HG02571 (cell line): ENCODE measurements at regions not wholly inside any gene's neighbourhood (a gene's known extent, or its start where the extent isn't known, plus 50 kb on each side); places are given as distances from the start of the nearest gene placed in this dataset.
"Not testable (repeated sequence)": the region's sequence is repeated elsewhere in the genome, so short reads cannot be mapped to it uniquely, and the experiment has no call there.

Experiments used
- ATAC-seq: cut with Tn5 transposase; IDR thresholded peaks from one replicate; pipeline ENCODE4 v1.9.1; 2021; ENCODE audit warnings: mild to moderate bottlenecking, moderate library complexity; ENCODE audit not compliant: unreplicated experiment

DNA sequence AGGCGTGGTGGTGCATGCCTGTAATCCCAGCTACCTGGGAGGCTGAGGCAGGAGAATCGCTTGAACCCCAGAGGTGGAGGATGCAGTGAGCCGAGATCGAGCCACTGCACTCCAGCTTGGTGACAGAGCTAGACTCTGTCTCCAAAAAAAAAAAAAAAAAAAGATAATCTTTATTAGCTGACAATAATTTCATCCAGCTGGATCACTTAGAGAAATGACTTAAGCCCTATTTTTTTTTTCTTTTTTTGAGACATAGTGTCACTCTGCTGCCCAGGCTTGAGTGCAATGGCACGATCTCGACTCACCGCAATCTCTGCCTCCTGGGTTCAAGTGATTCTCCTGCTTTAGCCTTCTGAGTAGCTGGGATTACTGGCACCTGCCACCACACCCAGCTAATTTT, 51.6 kb upstream of the MAP4K4 start:
- ATAC-seq = not testable (repeated sequence)

DNA sequence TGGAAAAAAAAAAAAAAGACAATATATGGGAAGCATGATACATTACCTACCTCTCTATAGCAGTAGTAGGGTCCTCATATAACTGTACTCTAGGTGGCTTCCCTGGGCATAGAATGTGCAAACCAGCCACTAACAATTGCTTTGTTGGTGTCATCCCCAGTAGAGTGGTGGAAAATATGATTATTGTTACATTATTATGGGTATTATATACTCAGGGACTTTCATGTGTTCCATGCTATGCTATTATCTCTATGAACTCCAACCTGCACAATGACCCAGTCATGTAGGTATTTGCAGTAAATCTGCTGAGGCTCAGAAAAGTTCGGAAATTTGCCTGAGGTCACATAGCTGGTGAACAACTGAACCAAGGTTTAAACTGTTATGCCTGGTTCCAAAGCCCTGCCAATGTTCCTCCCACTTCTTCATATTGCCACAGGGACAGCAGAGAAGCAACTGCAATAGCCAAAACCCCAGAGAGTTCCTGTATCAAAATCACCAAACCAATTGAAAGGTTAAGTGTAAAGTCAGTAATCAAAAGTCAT, 52.6 kb upstream of the MAP4K4 start:
- ATAC-seq = no peak

DNA sequence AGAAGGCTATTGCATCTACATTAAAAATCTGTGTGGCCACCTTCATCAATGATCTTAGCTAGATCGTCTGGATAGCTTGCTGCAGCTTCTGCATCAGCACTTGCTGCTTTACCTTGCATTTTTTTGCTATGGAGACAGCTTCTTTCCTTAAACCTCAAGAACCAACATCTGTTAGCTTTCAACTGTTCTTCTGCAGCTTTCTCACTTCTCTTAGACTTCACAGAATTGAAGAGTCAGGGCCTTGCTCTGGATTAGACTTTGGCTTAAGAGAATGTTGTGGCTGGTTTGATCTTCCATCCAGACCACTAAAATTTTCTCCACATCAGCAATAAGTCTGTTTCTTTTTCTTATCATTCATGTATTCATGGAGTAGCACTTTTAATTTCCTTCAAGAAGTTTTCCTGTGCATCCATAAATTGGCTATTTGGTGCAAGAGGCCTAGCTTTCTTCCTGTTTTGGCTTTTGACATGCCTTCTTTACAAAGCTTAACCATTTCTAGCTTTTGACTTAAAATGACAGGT, 54.4 kb upstream of the MAP4K4 start:
- no peak for ATAC-seq

DNA sequence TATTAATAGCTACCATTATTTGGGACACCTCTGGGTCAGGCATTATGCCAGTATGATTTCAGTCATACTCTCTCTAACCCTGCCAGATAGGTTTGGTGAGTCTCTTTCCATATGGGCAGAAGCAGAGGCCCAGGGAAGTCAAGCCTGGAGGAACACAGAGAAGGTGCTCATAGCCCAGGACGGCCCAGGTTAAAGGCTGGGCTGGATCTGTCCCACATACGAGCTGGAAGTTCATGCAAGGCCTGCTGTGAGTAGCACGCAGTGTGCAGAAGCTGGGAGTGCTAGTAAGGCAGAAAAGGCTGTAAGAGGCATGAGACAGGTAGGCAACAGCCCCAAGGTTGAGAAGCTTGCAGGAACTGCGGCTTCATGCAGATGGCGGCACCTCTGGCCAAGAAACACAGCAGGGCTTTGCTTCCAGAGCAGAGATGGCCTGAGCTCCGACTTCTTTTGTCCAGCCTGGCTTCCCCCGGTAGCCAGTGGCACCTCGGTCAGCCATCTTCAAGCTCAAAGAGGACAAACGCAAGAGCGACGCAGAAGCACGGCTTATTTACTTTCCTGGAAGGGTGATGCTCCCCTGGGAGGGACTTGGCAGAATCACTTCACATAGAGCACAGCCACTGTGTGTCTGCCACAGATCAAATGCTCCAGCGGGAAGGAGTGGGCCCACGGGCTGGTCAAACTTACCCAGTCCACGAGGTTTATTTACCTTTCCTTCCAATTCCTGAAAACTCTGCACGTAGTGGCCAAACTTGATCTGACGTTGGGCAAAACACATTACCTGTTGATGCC, 58.5 kb upstream of the MAP4K4 start:
- no peak for ATAC-seq

DNA sequence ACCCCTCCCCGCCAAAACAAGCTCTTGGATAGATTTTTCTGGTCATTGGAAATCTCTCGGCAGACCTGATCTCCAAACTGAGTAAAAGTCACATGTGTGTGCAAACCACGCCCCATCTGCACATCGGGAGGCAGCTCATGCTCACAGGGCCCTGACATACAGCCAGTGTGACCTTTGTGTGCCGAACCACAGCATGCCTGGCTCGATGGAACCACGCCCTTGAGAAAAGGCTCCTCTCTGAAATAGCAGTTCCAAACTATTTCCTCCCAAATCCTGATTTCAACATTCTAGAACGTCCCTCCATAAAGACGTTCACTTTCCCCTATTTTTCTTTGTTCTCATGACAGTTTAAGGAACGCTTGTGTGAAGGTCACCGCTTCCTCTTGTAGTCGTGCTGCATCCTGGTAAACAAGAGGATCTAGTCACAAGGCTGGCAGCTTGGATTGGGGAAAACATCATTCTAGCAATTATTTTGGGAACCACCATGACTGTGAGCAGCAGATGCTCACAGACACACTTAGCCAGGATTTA, 59.3 kb upstream of the MAP4K4 start:
- ATAC-seq = no peak

DNA sequence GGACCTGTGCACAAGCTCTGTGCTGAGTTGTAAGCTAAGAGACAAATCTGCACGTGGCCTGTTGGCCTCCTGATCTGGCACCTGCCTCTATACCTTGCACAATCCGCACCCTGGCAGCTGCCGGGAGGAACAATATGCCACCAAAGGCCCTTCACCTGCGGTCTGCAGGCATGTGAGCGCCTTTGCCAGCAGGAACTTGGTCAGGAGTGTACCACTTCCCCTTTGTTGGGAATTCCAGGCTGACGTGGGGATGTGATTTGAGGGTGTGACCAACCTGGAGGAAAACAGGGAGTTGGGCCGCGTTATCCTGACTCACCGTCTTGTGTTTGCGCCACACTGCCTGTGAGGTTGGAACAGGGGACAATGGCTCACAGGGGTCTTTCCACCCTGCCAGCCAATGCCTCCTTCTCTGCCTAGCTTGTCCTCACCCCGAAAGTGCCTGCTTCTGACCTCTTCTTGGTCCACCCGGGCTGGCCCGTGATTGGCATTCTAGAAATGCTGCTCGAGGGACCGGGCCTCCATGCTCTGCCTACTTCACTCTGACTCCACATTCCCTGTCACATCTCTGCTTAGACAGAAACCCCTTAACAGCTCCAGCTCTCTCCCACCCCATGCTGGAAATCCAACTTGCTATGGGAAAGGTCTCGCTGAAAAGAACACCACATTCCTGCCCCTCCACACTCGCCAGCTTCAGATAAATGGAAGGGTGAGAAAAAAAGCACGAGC, 67.1 kb upstream of the MAP4K4 start:
- no peak for ATAC-seq

DNA sequence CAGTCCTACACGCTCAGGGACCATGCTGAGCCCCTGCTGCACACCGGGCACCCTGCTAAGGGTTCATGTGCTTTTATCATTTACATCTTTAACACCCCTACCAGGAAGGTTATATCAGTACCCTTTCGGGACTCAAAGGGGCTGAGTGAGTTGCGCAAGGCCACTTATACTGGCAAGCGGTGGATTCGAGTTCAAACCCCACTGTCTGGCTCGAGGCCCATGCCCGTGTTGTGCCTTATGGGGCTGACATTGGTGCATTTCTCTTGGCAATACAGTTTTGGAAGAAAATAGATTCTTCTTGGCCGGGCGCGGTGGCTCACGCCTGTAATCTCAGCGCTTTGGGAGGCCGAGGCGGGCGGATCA, 69.5 kb upstream of the MAP4K4 start:
- no peak for ATAC-seq

DNA sequence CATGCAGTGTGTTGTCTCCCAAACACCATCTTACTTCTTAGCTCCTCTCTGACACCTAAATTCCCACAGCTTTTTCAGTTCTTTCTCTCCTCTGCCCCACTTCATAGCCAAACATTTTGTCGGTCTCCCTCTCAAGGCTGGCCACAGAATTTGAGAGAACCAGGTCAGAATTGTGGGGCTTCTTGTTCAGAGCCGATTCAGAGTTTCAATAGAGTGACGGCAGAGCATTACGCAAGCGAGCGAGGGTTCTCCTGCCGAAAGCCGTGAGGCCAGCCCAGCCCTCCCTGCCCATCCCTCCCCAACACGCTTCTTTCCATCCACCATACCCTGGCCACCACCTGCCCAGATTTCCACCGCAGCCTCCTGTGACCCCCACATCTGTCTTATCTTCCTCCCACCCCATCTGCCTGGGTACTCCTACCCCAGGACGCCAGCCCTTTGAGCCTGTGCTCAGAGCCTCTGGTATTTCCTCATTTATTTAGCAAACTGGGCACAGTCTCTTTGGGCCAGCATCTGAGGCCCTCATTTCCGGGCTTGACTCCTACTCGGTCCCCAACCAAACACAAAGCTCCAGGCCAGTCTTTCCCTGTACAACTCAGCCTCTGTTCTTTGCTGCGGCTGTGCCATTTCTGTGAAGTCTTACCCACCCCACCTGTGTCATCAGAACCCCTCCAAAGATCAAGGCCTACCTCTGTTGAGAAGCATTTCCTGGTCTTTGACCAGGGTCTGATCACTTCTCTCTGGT, 70.0 kb upstream of the MAP4K4 start:
- no peak for ATAC-seq

DNA sequence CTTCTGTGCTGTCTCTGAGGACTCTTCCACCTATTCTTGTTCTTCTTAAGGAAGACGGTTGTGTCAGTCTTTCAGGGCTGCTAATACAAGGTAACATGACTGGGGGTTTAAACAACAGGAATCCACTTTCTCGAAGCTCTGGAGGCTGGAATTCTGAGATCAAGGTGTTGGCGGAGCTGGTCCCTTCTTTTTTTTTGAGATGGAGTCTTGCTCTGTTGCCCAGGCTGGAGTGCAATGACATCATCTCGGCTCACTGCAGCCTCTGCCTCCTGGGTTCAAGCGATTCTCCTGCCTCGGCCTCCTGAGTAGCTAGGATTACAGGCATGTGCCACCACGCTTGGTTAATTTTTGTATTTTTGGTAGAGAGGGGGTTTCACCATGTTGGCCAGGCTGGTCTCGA, 71.7 kb upstream of the MAP4K4 start:
- ATAC-seq = not testable (repeated sequence)

DNA sequence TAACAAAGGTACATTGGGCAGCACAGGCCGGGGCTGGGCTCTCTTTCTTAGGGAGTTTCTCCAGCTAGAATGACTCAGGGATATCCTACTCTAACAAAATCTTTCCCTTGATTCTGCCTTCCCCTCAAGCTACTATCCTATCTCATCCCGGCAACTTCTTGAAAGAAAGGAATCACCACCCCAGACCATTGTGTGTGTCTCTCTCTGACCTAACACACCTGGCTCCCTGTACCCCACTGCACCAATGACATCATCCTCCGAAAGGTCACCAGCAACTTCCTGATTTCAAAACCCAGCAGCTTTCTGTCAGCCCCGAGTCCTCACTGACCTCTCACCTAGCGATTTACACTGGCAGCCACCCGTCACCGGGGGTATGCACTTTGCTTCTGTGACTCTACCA, 72.1 kb upstream of the MAP4K4 start:
- no peak for ATAC-seq

DNA sequence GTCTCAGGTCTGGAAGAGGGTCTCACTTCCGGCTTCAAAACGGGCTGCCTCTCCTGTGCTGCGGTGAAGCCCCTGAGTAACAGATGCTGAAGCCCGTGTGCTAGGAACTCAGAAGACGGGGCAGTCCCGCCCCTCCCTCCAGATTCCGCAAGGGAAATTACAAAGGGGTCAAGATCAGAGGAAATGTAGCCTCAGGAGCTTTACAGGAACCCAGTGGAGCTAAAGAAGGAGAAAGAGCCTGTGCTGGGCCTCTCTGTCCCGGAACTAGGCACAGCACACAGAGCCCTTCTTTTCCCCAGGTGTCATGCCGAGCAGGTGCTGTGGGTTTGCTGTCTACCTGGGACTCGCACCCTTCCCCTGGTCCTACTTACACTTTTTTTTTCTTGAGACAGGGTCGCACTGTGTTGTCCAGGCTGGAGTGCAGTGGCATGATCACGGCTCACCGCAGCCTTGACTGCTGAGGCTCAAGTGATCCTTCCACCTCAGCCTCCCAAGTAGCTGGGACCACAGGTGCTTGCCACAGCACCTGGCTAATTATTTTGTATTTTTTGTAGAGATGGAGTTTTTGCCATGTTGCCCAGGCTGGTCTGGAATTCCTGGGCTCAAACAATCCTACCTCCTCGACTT, 72.7 kb upstream of the MAP4K4 start:
- ATAC-seq = no peak

DNA sequence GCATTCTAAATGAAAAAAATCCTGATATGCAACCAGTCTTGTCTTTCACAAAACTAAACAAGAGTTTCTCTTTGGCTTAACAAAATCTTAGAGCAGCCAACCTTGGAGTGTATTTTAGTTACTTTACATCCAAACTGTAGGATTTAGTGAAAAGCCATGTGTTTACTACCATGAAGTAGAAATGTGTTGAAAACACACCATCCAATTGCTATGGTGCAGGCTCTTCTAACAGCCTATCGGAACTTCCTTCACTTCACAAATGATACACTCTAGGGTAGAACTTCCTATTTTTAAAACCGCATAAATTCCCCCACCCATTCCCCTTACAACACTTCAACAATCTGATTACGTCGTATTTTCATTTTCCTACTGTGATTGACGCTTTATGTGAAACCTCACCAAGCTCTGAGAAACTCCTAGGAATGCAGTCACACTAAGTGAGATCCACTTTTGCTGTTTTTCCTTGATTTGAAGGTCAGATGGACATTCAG, 74.4 kb upstream of the MAP4K4 start:
- ATAC-seq = peak; percentile 61

DNA sequence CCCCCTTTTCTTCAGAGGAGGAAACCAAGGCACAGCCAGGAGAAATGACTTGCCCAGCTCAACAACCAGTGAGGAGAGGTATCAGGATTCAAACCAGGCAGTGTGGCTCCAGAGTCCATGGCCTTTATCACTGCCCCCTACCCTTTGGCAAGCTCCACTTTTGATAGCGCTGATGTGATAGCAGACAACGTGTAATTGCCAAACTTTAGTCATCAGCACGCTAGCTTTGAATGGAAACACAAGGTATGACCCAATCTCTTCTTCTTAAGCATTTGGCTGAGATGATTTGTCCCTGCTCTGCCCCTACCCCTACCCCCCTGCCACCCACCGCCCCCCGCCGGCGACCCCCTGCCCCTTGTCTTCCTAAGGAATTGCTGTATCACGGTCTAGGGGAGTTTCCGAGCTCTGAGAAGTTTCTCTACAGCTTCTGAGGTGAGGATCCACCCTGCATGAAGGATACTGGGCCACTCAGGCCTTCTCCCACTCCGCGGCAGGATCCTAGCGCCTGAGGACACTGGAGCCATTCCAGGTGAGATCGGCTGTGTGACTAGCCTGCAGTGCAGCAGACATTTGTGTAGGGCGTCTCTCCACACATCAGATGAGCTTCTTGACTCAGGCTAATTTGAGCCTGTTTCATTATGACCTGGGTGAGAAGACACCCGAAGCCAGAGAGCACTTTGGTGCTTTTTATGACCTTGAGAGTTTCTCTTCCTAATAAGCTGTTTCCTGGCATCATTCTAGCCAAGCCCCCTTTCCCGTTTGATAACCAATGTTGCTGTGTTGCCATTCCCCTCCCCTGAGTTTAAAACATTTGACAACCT, 75.1 kb upstream of the MAP4K4 start:
- peak; percentile 92 for ATAC-seq

DNA sequence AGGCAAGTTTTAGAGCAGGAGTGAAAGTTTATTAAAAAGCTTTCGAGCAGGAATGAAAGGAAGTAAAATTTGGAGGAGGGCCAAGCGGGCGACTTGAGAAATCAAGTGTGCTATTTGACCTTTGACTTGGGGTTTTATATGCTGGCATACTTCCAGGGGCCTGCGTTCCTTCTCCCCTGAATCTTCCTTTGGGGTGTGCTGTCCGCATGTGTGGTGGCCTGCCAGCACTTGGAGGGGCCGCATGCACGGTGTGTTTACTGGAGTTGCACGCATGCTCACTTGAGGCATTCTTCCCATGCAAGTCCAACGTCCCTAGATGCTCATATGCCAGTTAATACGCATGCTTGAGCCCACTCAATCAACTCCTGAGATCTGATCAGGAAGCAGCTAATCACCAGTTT, 78.3 kb upstream of the MAP4K4 start:
- no peak for ATAC-seq

DNA sequence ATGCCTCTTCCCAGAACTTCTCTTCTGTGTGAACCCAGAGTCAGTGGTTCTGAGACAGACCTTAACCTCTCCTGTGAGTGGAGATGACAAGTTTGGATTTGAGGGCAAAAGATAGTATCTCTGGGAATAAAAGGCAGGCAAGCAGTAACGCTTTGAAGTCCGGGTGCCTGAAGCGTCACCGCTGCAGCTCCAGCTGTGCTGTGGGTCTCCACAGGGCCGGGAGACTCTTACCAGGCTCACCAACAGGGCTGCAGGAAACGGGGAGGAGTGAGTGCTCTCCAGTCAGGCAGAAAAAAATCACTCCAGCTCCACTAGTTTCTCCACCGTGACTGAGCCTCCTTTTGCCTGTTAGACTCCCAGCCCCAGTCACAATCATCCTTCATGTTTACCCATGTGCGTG, 79.7 kb upstream of the MAP4K4 start:
- no peak for ATAC-seq

DNA sequence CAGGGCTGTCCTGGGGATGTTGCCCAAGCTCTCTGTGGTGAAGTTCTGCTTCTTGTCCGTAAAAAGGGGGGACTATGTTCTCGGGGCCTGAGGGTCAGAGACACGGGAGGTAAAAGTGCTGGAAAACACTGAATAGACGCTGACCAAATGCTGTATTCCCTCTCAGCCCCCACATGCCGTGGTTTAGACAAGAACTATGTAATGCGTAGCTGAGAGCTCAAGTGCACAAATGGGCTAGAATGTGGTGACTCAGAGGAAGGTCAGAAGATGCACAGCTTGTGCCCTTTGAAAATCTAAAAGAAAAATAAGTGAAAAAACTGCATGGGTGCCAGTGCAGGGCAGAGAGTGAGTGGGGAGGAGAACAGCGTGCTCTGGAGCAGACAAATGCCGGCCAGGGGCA, 80.3 kb upstream of the MAP4K4 start:
- no peak for ATAC-seq

DNA sequence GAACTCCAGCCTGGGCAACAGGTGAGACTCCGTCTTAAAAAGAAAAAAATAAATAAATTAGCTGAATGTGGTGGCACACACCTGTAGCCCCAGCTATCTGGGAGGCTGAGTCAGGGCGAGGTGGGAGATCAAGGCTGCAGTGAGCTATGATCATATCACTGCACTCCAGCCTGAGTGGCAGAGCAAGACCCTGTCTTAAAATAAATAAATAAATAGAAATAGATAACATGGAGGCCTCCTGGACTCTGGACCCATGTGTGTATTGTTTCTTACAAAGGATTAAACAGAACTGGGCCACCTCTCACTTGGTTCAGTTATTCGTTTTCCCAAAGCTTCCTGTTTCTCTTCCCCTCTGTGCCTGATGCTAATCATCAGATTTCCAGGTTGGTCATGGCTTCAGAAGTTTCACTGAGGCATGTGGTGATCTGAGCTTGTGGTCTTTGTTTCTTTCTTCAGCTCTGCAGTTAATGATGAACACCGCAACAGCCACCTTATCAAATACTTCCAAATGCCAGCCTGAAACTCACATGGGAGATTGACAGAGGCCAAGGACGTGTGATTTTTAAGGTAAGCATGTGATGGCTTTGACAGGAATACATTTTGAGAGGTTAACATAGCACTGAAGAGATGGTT, 83.3 kb upstream of the MAP4K4 start:
- no peak for ATAC-seq

DNA sequence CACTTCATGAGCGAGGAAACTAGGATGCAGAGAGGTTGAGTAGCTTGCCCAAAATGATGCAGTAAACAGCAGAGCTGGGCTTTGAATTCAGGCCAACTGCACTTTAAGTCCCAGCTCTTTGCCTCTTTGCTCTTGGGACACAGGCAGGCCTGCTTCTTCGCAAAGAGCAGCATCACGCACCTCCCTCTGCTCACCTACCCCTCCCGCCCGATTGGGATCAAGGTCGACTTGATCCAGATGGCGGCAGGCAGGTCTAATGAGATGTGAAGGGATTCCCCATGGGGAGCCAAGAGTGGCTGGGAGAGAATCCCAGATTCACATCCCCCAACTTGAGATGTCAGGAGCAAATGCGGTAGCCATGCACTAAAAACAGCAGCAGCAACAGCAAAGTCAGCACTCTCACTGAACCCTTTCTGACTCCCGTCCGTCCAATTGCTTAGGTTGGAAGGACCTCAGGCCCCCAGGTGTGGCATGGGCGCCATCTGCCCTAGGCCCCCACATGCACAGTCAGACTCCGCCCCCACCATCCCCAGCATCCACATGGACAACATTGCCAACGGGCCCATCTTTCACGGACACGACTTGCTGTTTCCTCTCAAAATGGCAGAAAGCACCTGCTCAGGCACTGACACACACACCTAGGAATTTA, 84.3 kb upstream of the MAP4K4 start:
- no peak for ATAC-seq

DNA sequence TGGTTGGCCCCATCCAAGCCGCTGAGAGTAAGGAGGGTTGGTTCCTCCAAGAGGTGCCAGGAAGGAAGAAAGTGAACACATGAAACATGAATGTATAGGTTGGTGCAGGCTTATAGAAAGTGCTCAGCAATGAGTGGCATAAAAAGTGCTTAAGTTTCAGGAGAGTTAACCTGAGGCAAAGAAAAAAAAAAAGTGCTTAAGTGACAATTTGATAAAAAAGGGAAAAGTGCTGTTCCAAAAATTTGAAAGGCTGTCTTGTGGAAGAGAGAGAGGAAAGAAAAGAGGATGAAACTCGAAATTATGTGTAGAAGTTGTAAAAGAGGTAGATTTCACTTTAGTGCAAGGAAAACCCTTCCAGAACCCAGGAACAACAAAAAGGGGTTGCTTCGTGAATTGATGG, 85.5 kb upstream of the MAP4K4 start:
- ATAC-seq = no peak
